ENCODE measurements at regions not wholly inside any gene's neighbourhood (a gene's known extent, or its start where the extent isn't known, plus 50 kb on each side); places are given as distances from the start of the nearest gene placed in this dataset.

GRCh38 chr14:105930572-105930971 lies 404.2 kb downstream of the TMEM121 start:
- no peak overlapping the region for H2AFZ ChIP-seq (ENCODE audit: low read length)
- POLR2A ChIA-PET (ENCODE audit: unreplicated experiment) = no interaction called here
- peaks cover 15% of the 10 kb centered on the region; the same call in 1 of the 2 replicates for H3K27me3 ChIP-seq (ENCODE audit: low read length)
- no peak for TF ChIP-seq EZH2phosphoT487 (IDR thresholded peaks at IDR 0.05; ENCODE audit: borderline replicate concordance, low read length)
- TF ChIP-seq EZH2 (IDR thresholded peaks at IDR 0.05; ENCODE audit: low read length, unreplicated experiment) = no peak
- TF ChIP-seq CTCF (conservative IDR thresholded peaks at IDR 0.05; ENCODE audit: low read depth, low read length) = no peak
- ATAC-seq (no peak), DNase-seq (no peak)
- no peaks in the 10 kb centered on the region for H3K9me2 ChIP-seq (replicated peaks; ENCODE audit: low read length)
- intact Hi-C loops (cut with micrococcal nuclease) = no loop called here
- no peaks in the 10 kb centered on the region for H3F3A ChIP-seq (ENCODE audit: low read length, unreplicated experiment)
- CTCF ChIA-PET = no interaction called here
- no peaks in the 10 kb centered on the region for H3K36me3 ChIP-seq (ENCODE audit: low read depth, low read length)
- no peaks in the 10 kb centered on the region for H3K79me2 ChIP-seq (ENCODE audit: low read length)
- H3K27ac ChIP-seq (ENCODE audit: low read length) = no peak overlapping the region
- H3K4me3 ChIP-seq (ENCODE audit: low read length) = no peak overlapping the region
- H4K20me1 ChIP-seq (ENCODE audit: low read length) = no peaks in the 10 kb centered on the region
- peaks cover 4% of the 10 kb centered on the region; the same call in 1 of the 2 replicates for H3K9me3 ChIP-seq (ENCODE audit: low read length)
- BruUV-seq (replicated peaks) = no TSS peak
- no peak overlapping the region for H3K9ac ChIP-seq (ENCODE audit: low read length)
- H3K4me1 ChIP-seq (ENCODE audit: insufficient read depth, low read length) = no peaks in the 10 kb centered on the region
- H3K4me2 ChIP-seq (ENCODE audit: low read length) = no peak overlapping the region

DNA sequence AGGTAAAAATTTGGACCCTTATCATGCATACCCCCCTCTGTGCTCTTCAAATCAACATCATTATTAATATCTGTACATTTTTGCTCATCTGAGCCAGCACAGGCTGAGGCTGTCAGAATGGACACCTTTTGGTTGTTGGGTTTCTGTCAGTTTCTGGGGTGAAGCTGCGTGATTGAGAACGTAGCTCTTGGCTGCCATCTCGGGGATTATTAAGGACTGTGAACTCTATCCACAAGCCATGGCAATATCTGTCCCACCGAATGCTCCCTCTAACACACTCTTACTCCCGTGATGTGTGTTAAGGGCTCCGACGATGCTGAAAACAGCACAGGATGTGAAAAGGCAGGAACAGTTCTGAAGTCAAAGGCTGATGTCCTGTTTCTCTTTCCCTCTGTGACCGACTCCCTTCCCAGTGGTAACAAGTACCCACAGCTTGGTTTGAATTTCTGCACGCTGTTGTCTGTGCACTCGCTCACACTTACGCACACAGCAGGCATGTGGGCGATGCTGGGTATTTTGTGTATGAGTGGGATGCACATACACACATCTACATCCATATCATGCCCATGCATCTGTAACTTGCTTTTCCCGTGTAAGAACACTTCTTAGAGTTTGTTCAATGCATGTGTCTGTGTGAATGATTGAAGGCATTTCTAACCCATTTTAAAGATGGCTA lies 405.6 kb downstream of the TMEM121 start:
- H3K4me3 ChIP-seq (ENCODE audit: low read length) = no peak overlapping the region
- H3K27ac ChIP-seq (ENCODE audit: low read length) = no peak overlapping the region
- ChIA-PET CTCF (no interaction called here), POLR2A (ENCODE audit: unreplicated experiment) (no interaction called here)
- no peaks in the 10 kb centered on the region for H3K4me1 ChIP-seq (ENCODE audit: insufficient read depth, low read length)
- no peaks in the 10 kb centered on the region for H4K20me1 ChIP-seq (ENCODE audit: low read length)
- ATAC-seq (no peak), DNase-seq (peak; percentile 11)
- H3K9me3 ChIP-seq (ENCODE audit: low read length) = peaks cover 4% of the 10 kb centered on the region; the same call in 1 of the 2 replicates
- H3K27me3 ChIP-seq (ENCODE audit: low read length) = peaks cover 15% of the 10 kb centered on the region; the same call in 1 of the 2 replicates
- BruUV-seq (replicated peaks) = no TSS peak
- no peak overlapping the region for H3K4me2 ChIP-seq (ENCODE audit: low read length)
- TF ChIP-seq CTCF (conservative IDR thresholded peaks at IDR 0.05; ENCODE audit: low read depth, low read length) (peak; percentile 28; the same call in 1 of the 2 replicates), EZH2phosphoT487 (IDR thresholded peaks at IDR 0.05; ENCODE audit: borderline replicate concordance, low read length) (no peak)
- no peak overlapping the region for H2AFZ ChIP-seq (ENCODE audit: low read length)
- intact Hi-C loops (cut with micrococcal nuclease) = no loop called here
- no peaks in the 10 kb centered on the region for H3K36me3 ChIP-seq (ENCODE audit: low read depth, low read length)
- no peaks in the 10 kb centered on the region for H3F3A ChIP-seq (ENCODE audit: low read length, unreplicated experiment)
- no peaks in the 10 kb centered on the region for H3K9me2 ChIP-seq (replicated peaks; ENCODE audit: low read length)
- H3K79me2 ChIP-seq (ENCODE audit: low read length) = no peaks in the 10 kb centered on the region
- H3K9ac ChIP-seq (ENCODE audit: low read length) = no peak overlapping the region

GRCh38 chr14:105933238-105933637 lies 406.9 kb downstream of the TMEM121 start:
- POLR2A ChIA-PET (ENCODE audit: unreplicated experiment) = no interaction called here
- Histone ChIP-seq H3K4me2 (ENCODE audit: low read length) (no peak overlapping the region), H3K9me2 (replicated peaks; ENCODE audit: low read length) (no peaks in the 10 kb centered on the region), H2AFZ (ENCODE audit: low read length) (no peak overlapping the region), H3K27ac (ENCODE audit: low read length) (no peak overlapping the region), H3K9me3 (ENCODE audit: low read length) (peaks cover 4% of the 10 kb centered on the region; the same call in 1 of the 2 replicates), H3K9ac (ENCODE audit: low read length) (no peak overlapping the region), H3K4me3 (ENCODE audit: low read length) (no peak overlapping the region), H4K20me1 (ENCODE audit: low read length) (no peaks in the 10 kb centered on the region), H3K4me1 (ENCODE audit: insufficient read depth, low read length) (no peaks in the 10 kb centered on the region), H3K36me3 (ENCODE audit: low read depth, low read length) (no peaks in the 10 kb centered on the region), H3K27me3 (ENCODE audit: low read length) (peaks cover 15% of the 10 kb centered on the region; the same call in 1 of the 2 replicates), H3F3A (ENCODE audit: low read length, unreplicated experiment) (no peaks in the 10 kb centered on the region), H3K79me2 (ENCODE audit: low read length) (no peaks in the 10 kb centered on the region)
- ATAC-seq (no peak), DNase-seq (no peak)
- intact Hi-C loops (cut with micrococcal nuclease) = no loop called here
- CTCF ChIA-PET = no interaction called here
- TF ChIP-seq CTCF (conservative IDR thresholded peaks at IDR 0.05; ENCODE audit: low read depth, low read length) (no peak), EZH2phosphoT487 (IDR thresholded peaks at IDR 0.05; ENCODE audit: borderline replicate concordance, low read length) (no peak), EZH2 (IDR thresholded peaks at IDR 0.05; ENCODE audit: low read length, unreplicated experiment) (no peak)
- no TSS peak for BruUV-seq (replicated peaks)
